ENCODE measurements at regions not wholly inside any gene's neighbourhood (a gene's known extent, or its start where the extent isn't known, plus 50 kb on each side); places are given as distances from the start of the nearest gene placed in this dataset.

GRCh38 chr20:57801581-57801980 is 91.8 kb upstream of the PMEPA1 start:
- no peak for TF ChIP-seq CTCF (IDR thresholded peaks at IDR 0.05)
- TF ChIP-seq ZFX (IDR thresholded peaks at IDR 0.05; ENCODE audit: borderline replicate concordance): no peak

Data from 22Rv1 (cell line).